Stimulated activated CD4-positive, alpha-beta T cell treated with anti-CD3 and anti-CD28 coated beads, Interleukin-1b, Interleukin-23, amount 100 ng/mL, for 48 hours (primary cell): ENCODE measurements at regions not wholly inside any gene's neighbourhood (a gene's known extent, or its start where the extent isn't known, plus 50 kb on each side); places are given as distances from the start of the nearest gene placed in this dataset.
"Not testable (repeated sequence)": the region's sequence is repeated elsewhere in the genome, so short reads cannot be mapped to it uniquely, and the experiment has no call there.

Experiments used
- DNase-seq: peaks from one replicate; pipeline ENCODE4 v3.0.0-alpha.2; 2020

GRCh38 chr14:83893447-83893846 is 1636.5 kb upstream of the FLRT2 start:
- DNase-seq: no peak

DNA sequence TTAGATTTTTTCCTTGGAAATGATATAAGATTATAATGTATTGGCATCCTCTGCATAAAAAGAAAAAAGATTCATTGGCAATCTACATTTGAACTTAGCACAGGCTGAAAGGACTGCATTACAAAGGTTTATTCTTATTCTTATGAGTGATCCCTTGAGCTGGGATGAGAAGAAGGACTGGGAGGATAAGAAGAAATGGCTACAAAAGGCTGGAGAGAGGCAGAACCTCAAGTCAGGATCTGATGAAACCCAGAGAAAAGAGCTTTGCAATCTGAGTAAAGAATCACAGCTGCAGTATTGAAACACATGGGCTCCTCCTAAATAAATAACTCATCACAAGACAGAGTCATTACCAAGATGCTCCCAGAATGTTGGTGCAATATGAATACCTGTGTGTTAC is 1635.4 kb upstream of the FLRT2 start:
- DNase-seq: no peak

DNA sequence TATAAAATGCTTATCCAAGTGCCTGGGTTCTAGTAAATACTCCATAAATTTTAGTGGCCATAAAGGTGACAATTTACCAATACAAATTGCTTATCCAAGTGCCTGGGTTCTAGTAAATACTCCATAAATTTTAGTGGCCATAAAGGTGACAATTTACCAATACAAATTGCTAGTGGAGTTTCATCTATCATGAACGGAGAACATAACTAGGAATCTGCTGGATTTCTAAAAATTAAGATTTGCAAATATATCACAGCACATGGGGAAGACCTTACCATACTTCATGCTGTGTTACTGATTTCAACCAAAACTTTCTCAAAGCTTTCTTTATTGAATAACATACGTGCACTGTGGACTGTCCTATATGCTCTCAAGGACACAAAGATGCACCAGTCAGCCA is 1631.4 kb upstream of the FLRT2 start:
- DNase-seq: not testable (repeated sequence)

DNA sequence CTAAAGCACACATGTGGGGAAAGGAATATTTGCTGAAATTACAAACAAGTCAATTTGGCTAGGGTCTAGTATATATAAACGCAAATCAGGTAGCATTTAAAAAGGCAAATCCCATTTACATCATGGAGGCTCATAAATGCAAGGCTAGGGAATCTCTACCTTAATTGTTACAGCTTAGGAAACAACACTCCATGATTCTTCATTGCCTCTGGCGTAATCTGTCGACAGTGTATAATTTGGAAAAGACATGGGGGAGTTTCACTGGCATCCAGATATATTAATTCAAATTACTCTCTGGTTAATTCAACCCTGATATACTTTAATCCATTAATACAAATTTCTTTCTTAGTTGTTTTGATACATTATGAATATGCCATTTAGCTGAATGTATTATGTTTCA is 1630.2 kb upstream of the FLRT2 start:
- DNase-seq: no peak

DNA sequence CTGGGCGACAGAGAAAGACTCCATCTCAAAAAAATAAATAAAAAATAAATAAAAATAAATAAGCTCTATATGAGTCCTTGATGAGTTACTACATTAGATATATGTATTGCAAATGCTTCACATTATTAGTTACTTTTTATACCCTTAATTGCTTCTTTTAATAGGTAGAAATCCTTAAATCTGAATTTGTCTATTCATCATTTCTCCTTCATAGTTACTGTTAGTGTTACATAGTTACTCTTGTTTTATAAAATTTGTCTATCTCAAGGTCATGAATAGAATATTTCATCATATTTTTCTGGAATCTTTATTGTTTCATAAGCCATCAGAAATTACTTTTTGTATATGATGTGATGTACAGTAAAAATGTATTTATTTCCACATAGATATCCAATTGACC is 1624.8 kb upstream of the FLRT2 start:
- DNase-seq: no peak

- no peak for DNase-seq
Measured at GRCh38 chr14:83908419-83908818, 1621.5 kb upstream of the FLRT2 start.

GRCh38 chr14:83909507-83909906 is 1620.4 kb upstream of the FLRT2 start:
- DNase-seq: no peak

DNA sequence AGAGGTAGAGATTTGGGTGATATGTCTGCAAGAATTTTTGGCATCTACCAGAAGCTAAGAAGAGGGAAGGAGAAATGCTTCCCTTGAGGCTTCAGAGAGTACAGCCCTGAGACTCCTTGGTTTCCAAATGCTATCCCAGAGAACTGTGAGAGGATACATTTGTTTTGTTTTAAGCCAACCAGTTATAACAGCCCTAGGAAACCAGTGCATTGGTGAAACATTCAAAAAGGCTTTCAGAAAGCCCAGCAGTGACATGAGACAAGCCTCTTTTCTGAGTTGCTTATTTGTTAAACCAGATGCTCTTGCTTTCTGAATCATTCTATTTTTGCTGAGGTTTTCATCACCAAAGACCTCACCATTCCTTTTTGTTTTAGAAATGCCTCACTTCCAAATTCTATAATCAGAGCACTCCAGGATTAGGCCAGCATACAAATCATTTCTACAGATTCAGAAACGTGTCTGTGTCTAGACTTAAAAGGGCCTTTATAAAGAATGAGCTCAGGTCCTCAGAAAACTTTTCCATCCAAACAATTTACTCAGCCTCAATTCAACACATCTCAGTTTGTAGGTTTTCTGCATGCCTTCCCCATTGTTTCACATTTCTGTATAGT is 1617.8 kb upstream of the FLRT2 start:
- no peak for DNase-seq

GRCh38 chr14:83913476-83913875 is 1616.5 kb upstream of the FLRT2 start:
- DNase-seq: no peak

DNA sequence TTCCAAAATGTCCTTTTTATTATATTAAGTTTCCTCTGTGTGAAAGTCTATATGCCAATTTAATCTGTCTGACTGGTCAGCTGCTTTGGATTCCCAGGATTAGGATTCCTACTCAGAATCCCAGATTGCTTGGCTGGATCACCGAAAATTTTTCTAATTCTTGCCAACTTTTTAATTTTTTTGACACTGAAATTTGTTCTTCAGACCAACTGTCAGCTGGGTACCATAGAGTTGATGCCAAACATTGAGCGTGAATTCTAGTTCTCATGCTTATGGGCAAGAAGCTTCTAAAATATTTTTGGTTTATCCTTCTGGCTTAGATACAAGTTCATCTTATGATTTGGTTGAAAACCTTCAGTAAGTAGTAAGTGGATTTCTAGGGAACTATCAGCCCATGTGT is 1611.4 kb upstream of the FLRT2 start:
- no peak for DNase-seq

DNA sequence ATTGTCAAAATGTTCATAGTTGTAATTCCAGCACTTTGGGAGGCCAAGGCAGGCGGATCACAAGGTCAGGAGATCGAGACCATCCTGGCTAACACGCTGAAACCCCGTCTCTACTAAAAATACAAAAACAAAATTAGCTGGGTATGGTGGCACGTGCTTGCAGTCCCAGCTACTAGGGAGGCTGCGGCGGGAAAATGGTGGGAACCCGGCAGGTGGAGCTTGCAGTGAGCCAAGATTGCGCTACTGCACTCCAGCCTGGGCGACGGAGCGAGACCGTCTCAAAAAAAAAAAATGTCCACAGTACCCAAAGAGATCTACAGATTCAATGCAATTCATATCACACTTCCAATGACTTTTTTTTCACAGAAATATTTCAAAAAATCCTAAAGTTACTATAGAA is 1610.3 kb upstream of the FLRT2 start:
- DNase-seq: not testable (repeated sequence)

- DNase-seq: no peak
Measured at GRCh38 chr14:83923842-83924241, 1606.1 kb upstream of the FLRT2 start.

GRCh38 chr14:83924259-83924658 is 1605.7 kb upstream of the FLRT2 start:
- no peak for DNase-seq

- DNase-seq: no peak
Measured at GRCh38 chr14:83940253-83940652, 1589.7 kb upstream of the FLRT2 start.

GRCh38 chr14:83958359-83958758 is 1571.6 kb upstream of the FLRT2 start:
- DNase-seq: no peak

GRCh38 chr14:83960832-83961512 is 1569.0 kb upstream of the FLRT2 start:
- DNase-seq: no peak

- DNase-seq: no peak
Measured at GRCh38 chr14:83969998-83970397, 1559.9 kb upstream of the FLRT2 start.

DNA sequence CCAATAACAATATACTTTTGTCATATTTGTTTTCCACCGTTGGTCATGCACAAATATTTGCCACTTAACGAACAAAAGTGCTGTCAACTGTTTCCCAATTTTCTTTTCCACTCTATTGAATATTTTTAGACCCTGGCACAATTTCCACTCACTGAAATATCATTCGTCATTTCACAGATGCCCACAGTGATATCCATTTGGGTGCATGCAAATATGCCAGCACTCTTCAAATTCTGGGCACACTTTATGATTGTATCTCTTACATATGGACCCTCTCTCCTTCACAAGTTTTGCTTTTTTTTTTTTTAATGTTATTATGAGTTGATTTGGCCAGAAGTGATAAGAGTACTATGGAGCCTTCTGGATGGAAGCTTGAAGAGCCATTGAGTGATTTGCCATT is 1557.3 kb upstream of the FLRT2 start:
- no peak for DNase-seq

GRCh38 chr14:83974647-83975163 is 1555.2 kb upstream of the FLRT2 start:
- DNase-seq: no peak

- DNase-seq: no peak
Measured at GRCh38 chr14:83975435-83975834, 1554.5 kb upstream of the FLRT2 start.

DNA sequence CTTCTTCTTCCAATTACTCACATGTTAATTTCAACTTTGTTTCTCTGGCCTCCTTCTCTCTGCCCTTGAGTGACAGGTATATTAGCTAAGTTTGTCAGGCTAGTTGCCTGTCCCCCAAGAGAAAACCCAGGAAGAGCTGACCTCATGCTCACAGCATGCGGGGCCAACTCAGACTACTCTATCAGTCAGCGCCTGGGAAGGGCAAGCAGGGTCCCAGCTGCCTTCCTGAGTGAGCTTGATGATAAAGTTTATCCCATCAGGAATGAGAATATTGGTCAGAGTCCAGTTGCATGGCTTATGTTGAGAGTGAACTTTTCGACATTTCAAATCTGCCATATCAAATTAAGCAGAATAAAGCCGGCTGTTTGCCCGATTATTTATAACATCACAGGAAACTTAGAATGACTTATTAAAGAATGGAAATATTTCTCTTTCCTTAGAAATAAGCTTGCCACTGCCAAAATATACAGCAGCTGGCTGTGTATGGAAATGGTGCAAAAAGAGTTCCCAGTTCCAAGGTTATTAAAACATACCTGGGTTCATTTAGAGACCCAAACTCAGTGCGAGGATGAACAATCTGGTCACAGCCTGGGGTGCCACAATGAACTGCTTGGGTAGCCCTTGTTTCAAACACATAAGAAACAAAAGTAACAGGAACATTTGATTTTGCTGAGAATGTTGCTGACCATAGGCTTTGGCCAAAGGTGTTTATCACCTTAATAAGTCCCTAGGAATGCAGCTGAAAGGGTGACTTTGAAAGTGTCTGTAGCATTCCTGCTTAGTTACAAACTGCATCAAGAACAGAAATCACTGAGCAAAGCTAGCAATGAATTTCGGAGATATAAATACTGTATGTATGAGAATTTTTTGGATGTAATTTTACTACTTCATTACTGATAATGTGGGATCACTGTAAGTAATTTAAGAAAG is 1553.8 kb upstream of the FLRT2 start:
- DNase-seq: no peak

DNA sequence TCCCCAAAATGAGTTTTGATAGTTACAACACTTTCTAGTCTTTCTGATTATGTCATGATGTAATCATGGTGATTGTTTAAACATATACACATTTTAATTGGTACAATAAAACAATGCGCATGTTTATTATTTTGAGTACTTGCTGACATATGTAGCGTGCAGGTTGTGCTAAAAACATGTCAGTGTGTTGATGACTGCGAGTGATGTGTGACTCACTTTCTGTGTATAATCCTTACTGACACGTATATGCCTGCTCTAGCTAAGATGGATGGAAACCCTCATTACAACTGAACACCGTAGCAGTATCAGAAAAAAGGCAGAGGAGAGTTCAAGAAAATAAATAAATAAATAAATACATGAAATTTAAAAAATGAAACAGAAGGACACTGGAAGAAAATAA is 1552.4 kb upstream of the FLRT2 start:
- DNase-seq: no peak

DNA sequence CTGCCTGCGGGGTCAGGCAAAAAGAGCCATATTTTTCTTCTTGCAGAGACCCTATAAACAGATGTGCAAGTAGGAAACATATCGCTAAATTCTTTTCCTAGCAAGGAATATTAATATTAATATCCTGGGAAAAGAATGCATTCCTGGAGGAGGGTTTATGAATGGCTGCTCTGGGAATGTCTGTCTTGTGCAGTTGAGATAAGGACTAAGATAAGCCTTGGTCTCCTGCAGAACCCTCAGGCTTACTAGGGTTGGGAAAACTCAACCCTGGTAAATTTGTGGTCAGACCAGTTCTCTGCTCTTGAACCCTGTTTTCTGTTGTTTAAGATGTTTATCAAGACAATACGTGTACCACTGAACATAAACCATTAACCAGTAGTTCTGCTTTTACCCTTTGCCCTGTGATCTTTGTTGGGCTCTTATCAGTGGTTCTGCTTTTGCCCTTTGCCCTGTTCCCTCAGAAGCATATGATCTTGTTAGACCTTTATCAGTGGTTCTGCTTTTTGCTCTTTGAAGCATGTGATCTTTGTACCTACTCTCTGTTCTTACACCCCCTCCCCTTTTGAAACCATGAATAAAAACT is 1548.2 kb upstream of the FLRT2 start:
- not testable (repeated sequence) for DNase-seq
